ENCODE measurements at regions not wholly inside any gene's neighbourhood (a gene's known extent, or its start where the extent isn't known, plus 50 kb on each side); places are given as distances from the start of the nearest gene placed in this dataset.

DNA sequence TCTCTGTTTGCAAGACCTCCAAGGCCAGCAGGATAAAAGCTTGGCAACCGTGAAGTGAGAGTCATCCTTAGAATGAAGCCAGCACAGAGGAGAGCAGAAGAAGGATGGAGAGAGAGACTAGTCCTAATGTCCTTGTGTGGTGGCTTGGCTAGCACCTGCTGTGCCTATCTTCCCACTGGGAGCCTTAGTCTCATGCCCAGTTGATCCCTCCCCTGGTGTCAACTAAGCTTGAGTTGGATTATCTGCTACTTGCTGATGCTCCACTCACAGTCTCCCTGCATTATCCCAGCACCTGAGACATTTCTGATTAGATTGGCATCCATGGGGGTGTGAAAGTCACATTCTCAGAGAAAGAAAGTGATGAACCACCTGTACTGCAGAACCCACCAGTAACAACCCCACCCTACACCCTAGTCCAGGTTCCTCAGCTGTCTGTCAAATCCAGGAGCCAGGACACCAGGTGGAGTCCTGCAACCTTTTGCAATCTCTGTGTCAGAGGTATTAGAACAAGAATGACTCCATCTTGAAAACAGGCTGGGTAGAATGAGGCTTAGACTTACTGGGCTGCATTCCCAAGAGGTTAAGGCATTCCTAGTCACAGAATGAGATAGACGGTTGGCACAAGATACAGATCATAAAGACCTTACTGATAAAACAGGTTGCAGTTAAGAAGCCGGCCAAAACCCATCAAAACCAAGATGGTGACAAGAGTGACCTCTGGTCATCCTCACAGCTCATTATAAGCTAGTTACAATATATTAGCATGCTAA lies 460.2 kb upstream of the C16orf82 start:
- Histone ChIP-seq H3K4me2 (ENCODE audit: control insufficient read depth, extremely low read depth, insufficient read depth, low read depth, low read length) (no peak overlapping the region), H3K4me3 (ENCODE audit: control insufficient read depth in 2 of 3, extremely low read depth in 1 of 3, insufficient read depth in 2 of 3, low read depth in 1 of 3, low read length in 3 of 3) (no peak overlapping the region), H3K9me3 (ENCODE audit: control insufficient read depth, low read depth, low read length) (no peaks in the 10 kb centered on the region), H2AFZ (ENCODE audit: control insufficient read depth, low read length) (no peak overlapping the region), H3K79me2 (ENCODE audit: control insufficient read depth, insufficient read depth, low read length) (no peaks in the 10 kb centered on the region), H3K27ac (ENCODE audit: control insufficient read depth, insufficient read depth, low read length) (no peak overlapping the region), H3K4me1 (ENCODE audit: control insufficient read depth, extremely low read depth, insufficient read depth, low read length) (no peaks in the 10 kb centered on the region), H4K20me1 (ENCODE audit: control insufficient read depth, extremely low read depth, insufficient read depth, low read length) (no peaks in the 10 kb centered on the region), H3K9me1 (ENCODE audit: control insufficient read depth, extremely low read depth, insufficient read depth, low read length) (no peaks in the 10 kb centered on the region), H3K27me3 (ENCODE audit: control insufficient read depth, extremely low read depth, insufficient read depth, low read length) (no peaks in the 10 kb centered on the region), H3K9ac (ENCODE audit: control insufficient read depth, extremely low read depth, insufficient read depth, low read length) (no peak overlapping the region), H3K36me3 (ENCODE audit: control insufficient read depth in 2 of 2, extremely low read depth in 1 of 2, insufficient read depth in 2 of 2, low read length in 2 of 2) (no peaks in the 10 kb centered on the region)
- no peak for FAIRE-seq
- no peak for TF ChIP-seq EZH2 (IDR thresholded peaks at IDR 0.05; ENCODE audit: low read length)
- TF ChIP-seq, protein P1, sequence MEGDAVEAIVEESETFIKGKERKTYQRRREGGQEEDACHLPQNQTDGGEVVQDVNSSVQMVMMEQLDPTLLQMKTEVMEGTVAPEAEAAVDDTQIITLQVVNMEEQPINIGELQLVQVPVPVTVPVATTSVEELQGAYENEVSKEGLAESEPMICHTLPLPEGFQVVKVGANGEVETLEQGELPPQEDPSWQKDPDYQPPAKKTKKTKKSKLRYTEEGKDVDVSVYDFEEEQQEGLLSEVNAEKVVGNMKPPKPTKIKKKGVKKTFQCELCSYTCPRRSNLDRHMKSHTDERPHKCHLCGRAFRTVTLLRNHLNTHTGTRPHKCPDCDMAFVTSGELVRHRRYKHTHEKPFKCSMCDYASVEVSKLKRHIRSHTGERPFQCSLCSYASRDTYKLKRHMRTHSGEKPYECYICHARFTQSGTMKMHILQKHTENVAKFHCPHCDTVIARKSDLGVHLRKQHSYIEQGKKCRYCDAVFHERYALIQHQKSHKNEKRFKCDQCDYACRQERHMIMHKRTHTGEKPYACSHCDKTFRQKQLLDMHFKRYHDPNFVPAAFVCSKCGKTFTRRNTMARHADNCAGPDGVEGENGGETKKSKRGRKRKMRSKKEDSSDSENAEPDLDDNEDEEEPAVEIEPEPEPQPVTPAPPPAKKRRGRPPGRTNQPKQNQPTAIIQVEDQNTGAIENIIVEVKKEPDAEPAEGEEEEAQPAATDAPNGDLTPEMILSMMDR (optimal IDR thresholded peaks at IDR 0.05 in 1 of 3, IDR thresholded peaks at IDR 0.05 in 1 of 3, conservative IDR thresholded peaks at IDR 0.05 in 1 of 3; ENCODE audit: extremely low read depth in 1 of 3, insufficient read depth in 2 of 3, low read length in 3 of 3): no peak
- no peak for DNase-seq (ENCODE audit: low read depth, low spot score)
- dilution Hi-C loops (cut with MboI; ENCODE audit: extremely low pct_ligation_motif_present, low sequenced_read_pairs): no loop called here

GRCh38 chr16:26614237-26614841 lies 452.4 kb upstream of the C16orf82 start:
- Histone ChIP-seq H3K79me2 (ENCODE audit: control insufficient read depth, insufficient read depth, low read length) (no peaks in the 10 kb centered on the region), H3K9ac (ENCODE audit: control insufficient read depth, extremely low read depth, insufficient read depth, low read length) (no peak overlapping the region), H3K9me1 (ENCODE audit: control insufficient read depth, extremely low read depth, insufficient read depth, low read length) (no peaks in the 10 kb centered on the region), H3K4me3 (ENCODE audit: control insufficient read depth in 2 of 3, extremely low read depth in 1 of 3, insufficient read depth in 2 of 3, low read depth in 1 of 3, low read length in 3 of 3) (no peak overlapping the region), H3K27me3 (ENCODE audit: control insufficient read depth, extremely low read depth, insufficient read depth, low read length) (no peaks in the 10 kb centered on the region), H3K4me1 (ENCODE audit: control insufficient read depth, extremely low read depth, insufficient read depth, low read length) (no peaks in the 10 kb centered on the region), H4K20me1 (ENCODE audit: control insufficient read depth, extremely low read depth, insufficient read depth, low read length) (no peaks in the 10 kb centered on the region), H3K27ac (ENCODE audit: control insufficient read depth, insufficient read depth, low read length) (no peak overlapping the region), H3K36me3 (ENCODE audit: control insufficient read depth in 2 of 2, extremely low read depth in 1 of 2, insufficient read depth in 2 of 2, low read length in 2 of 2) (no peaks in the 10 kb centered on the region), H3K9me3 (ENCODE audit: control insufficient read depth, low read depth, low read length) (no peaks in the 10 kb centered on the region), H3K4me2 (ENCODE audit: control insufficient read depth, extremely low read depth, insufficient read depth, low read depth, low read length) (no peak overlapping the region), H2AFZ (ENCODE audit: control insufficient read depth, low read length) (no peak overlapping the region)
- dilution Hi-C loops (cut with MboI; ENCODE audit: extremely low pct_ligation_motif_present, low sequenced_read_pairs): no loop called here
- DNase-seq (ENCODE audit: low read depth, low spot score) (no peak), FAIRE-seq (no peak)
- TF ChIP-seq, protein P1 (optimal IDR thresholded peaks at IDR 0.05 in 1 of 3, IDR thresholded peaks at IDR 0.05 in 1 of 3, conservative IDR thresholded peaks at IDR 0.05 in 1 of 3; ENCODE audit: extremely low read depth in 1 of 3, insufficient read depth in 2 of 3, low read length in 3 of 3): no peak
- no peak for TF ChIP-seq EZH2 (IDR thresholded peaks at IDR 0.05; ENCODE audit: low read length)
